HepG2 (cell line): ENCODE measurements at regions not wholly inside any gene's neighbourhood (a gene's known extent, or its start where the extent isn't known, plus 50 kb on each side); places are given as distances from the start of the nearest gene placed in this dataset.

Experiments
- ATAC-seq: fragments of 200-7000 bp; cut with Tn5 transposase; 3 replicates; pipeline ENCODE4 v1.9.1; 2020; ENCODE audit warnings: mild to moderate bottlenecking, moderate library complexity
- BruUV-seq: library from RNA; stranded (reverse); fragments of 400-500 nt; replicated peaks from 2 replicates; lab custom pipeline; 2021; lab: Mats Ljungman, UMichigan
- CTCF ChIA-PET: fragments of 300-600 bp; formaldehyde crosslinking; extraction: SDS; loops from one replicate; lab custom pipeline; 2021; ENCODE audit warnings: low total read pairs, inconsistent platforms, low intra/inter-chr PET ratio; lab: Yijun Ruan, JAX
- POLR2A ChIA-PET: fragments of 350-600 bp; sonication (Branson Sonifier 250); formaldehyde crosslinking; loops from one replicate; lab custom pipeline; 2020; ENCODE audit warnings: antibody characterized with exemption, inconsistent platforms; lab: Yijun Ruan, JAX
- DNase-seq: peaks from one replicate; pipeline ENCODE4 v3.0.0-alpha.2; 2015; ENCODE audit warnings: low spot score
- FAIRE-seq: peaks from 3 replicates; lab custom pipeline; 2011; peaks lifted over from hg19 to GRCh38; lab: Jason Lieb, UNC
- H2AFZ ChIP-seq: one replicate; pipeline ENCODE4 v1.6.1; 2011; ENCODE audit warnings: low read length, inconsistent platforms
- H3K27ac ChIP-seq: fragments of 300-600 bp; 3 replicates; pipeline ENCODE4 v1.8.0; 2011; ENCODE audit warnings: mixed run types, mild to moderate bottlenecking, mixed read lengths, low read length, inconsistent platforms; ENCODE audit not compliant: insufficient read depth; ENCODE audit errors: extremely low read length
- H3K27me3 ChIP-seq, 2 experiments: fragments of 200-600 bp in 1 of 2; 2 replicates in 1 of 2; 3 replicates in 1 of 2; pipeline versions ENCODE4 v1.6.0 to v1.8.0; 2011; ENCODE audit warnings: low read length in 2 of 2, mild to moderate bottlenecking in 2 of 2, moderate library complexity in 2 of 2, inconsistent platforms in 1 of 2; ENCODE audit not compliant: insufficient read depth in 2 of 2, control insufficient read depth in 1 of 2
- H3K36me3 ChIP-seq, 2 experiments: fragments of 200-600 bp in 1 of 2; replicated peaks in 1 of 2; 2 replicates in 1 of 2; 3 replicates in 1 of 2; pipeline versions ENCODE4 v1.5.1 to v1.8.0; 2011; ENCODE audit warnings: low read length in 2 of 2, inconsistent platforms in 1 of 2; ENCODE audit not compliant: insufficient read depth in 2 of 2, control insufficient read depth in 1 of 2
- H3K4me1 ChIP-seq: 2 replicates; pipeline ENCODE4 v1.5.1; 2012; ENCODE audit warnings: low read length, inconsistent platforms; ENCODE audit not compliant: insufficient read depth
- H3K4me2 ChIP-seq: 2 replicates; pipeline ENCODE4 v1.6.0; 2011; ENCODE audit warnings: low read depth, low read length, inconsistent platforms
- H3K4me3 ChIP-seq, 3 experiments: fragments of 200-600 bp in 1 of 3; sonication (generic), shearing (Covaris generic) in 1 of 3; replicated peaks in 1 of 3; 2 replicates each; pipeline ENCODE4 v1.5.1; 2011 to 2016; ENCODE audit warnings: low read length in 3 of 3, inconsistent platforms in 2 of 3, low read depth in 2 of 3, mild to moderate bottlenecking in 2 of 3, control low read depth in 1 of 3, mixed read lengths in 1 of 3; ENCODE audit not compliant: insufficient read depth in 1 of 3
- H3K79me2 ChIP-seq: one replicate; pipeline ENCODE4 v1.6.1; 2011; ENCODE audit warnings: low read length, inconsistent platforms; ENCODE audit not compliant: insufficient read depth
- H3K9ac ChIP-seq: 2 replicates; pipeline ENCODE4 v1.6.0; 2011; ENCODE audit warnings: mild to moderate bottlenecking, low read depth, low read length, inconsistent platforms; ENCODE audit not compliant: insufficient read depth
- H3K9me3 ChIP-seq: 2 replicates; pipeline ENCODE4 v1.5.1; 2012; ENCODE audit warnings: mild to moderate bottlenecking, low read length
- H4K20me1 ChIP-seq: 2 replicates; pipeline ENCODE4 v1.6.0; 2011; ENCODE audit warnings: inconsistent platforms, mild to moderate bottlenecking, low read length, moderate library complexity; ENCODE audit not compliant: insufficient read depth
- ARID4A ChIP-seq: sonication (generic); formaldehyde crosslinking; IDR thresholded peaks from 2 replicates; pipeline ENCODE4 v1.5.0; 2020; ENCODE audit warnings: mild to moderate bottlenecking, missing genetic modification reagents, borderline replicate concordance
- ATF3 ChIP-seq: sonication (generic); formaldehyde crosslinking; IDR thresholded peaks from 2 replicates; pipeline ENCODE4 v1.4.0; 2020; ENCODE audit warnings: missing genetic modification reagents
- CREM ChIP-seq, 2 experiments: sonication (generic) in 1 of 2; formaldehyde crosslinking in 1 of 2; IDR thresholded peaks; 2 replicates each; pipeline versions ENCODE4 v1.4.0 to v1.6.1; 2016 to 2020; ENCODE audit warnings: antibody characterized with exemption in 1 of 2, mild to moderate bottlenecking in 1 of 2, missing genetic modification reagents in 1 of 2
- CTCF ChIP-seq: sonication (generic); formaldehyde crosslinking; IDR thresholded peaks from 2 replicates; pipeline ENCODE4 v1.5.0; 2020; ENCODE audit warnings: mild to moderate bottlenecking, missing genetic modification reagents, moderate library complexity
- YY1 ChIP-seq: IDR thresholded peaks from 2 replicates; pipeline ENCODE4 v1.6.1; 2011; ENCODE audit warnings: low read length, low read depth, moderate library complexity, mild to moderate bottlenecking; ENCODE audit not compliant: insufficient read depth, insufficient replicate concordance
- ZBTB46 ChIP-seq: sonication (generic); formaldehyde crosslinking; IDR thresholded peaks from 2 replicates; pipeline ENCODE4 v1.4.0; 2020; ENCODE audit warnings: mild to moderate bottlenecking, missing genetic modification reagents, borderline replicate concordance
- ZFP62 ChIP-seq: sonication (generic); formaldehyde crosslinking; IDR thresholded peaks from 2 replicates; pipeline ENCODE4 v1.4.0; 2020; ENCODE audit warnings: missing genetic modification reagents
- WGBS: methylation state at CpG from one replicate; pipeline ENCODE4 v1.1.6; 2017; ENCODE audit warnings: low lambda C conversion rate; 5-methylcytosine and 5-hydroxymethylcytosine counted together
- in situ Hi-C: cut with HindIII; loops from 2 replicates; pipeline ENCODE4 v1.10.0; 2017; ENCODE audit warnings: low pct_unique_long_range_greater_than_20kb; ENCODE audit not compliant: extremely low pct_ligation_motif_present
- intact Hi-C: fragments of 100-400 bp; cut with micrococcal nuclease; formaldehyde crosslinking; loops from one replicate; pipeline ENCODE4 v1.10.0; 2022; ENCODE audit not compliant: unreplicated experiment

- TF ChIP-seq ATF3 (CRISPR knock-in tag) (0 out of 2 replicates have a peak, but pooled peaks have one; percentile 30), YY1 (no peak), ZFP62 (CRISPR knock-in tag) (no peak), CREM (IDR thresholded peaks at IDR 0.05) (no peak), CREM (CRISPR knock-in tag; IDR thresholded peaks at IDR 0.05) (no peak), CTCF (CRISPR knock-in tag) (no peak)
- TF ChIP-seq, all 625 proteins: peak for 35
Measured at GRCh38 chr1:59143133-59143487, 153.8 kb upstream of the FGGY start (continued).

GRCh38 chr1:59143811-59144210, 153.1 kb upstream of the FGGY start:
- Histone ChIP-seq H3K79me2 (no peaks in the 10 kb centered on the region), H3K9ac (no peak overlapping the region), H3K4me2 (peak overlapping the region; percentile 19; the same call in 1 of the 2 replicates), H3K9me3 (no peaks in the 10 kb centered on the region), H3K27me3 (peaks cover 1 to 20% of the 10 kb centered on the region in 2 experiments; a peak in 3 of 5 replicates), H3K4me3 (no peak overlapping the region), H3K36me3 (no peaks in the 10 kb centered on the region), H3K27ac (no peak overlapping the region), H2AFZ (no peak overlapping the region), H4K20me1 (no peaks in the 10 kb centered on the region), H3K4me1 (peaks cover 36% of the 10 kb centered on the region)
- WGBS = 25% methylated on average over 2 of the region's 2 CpGs
- intact Hi-C loops (loop anchor here (10.0 kb wide), 2 partner anchors 151 to 359 kb away; partner anchors contain the start of genes FGGY and JUN), in situ Hi-C loops (no loop called here)
- 0 out of 3 replicates have a peak, but pooled peaks have one; percentile 24 for ATAC-seq
- DNase-seq = no peak
- BruUV-seq = no TSS peak
- ChIA-PET CTCF (no interaction called here), POLR2A (interaction anchor here (1.2 kb wide), 1 partner anchor 153 kb away, joined by 3 read pairs; the partner anchor contains the start of gene FGGY)
- TF ChIP-seq ZBTB46 (CRISPR knock-in tag) (no peak), ARID4A (no peak)
- FAIRE-seq = no peak
